Uterus (tissue), 2 donors: ENCODE measurements at regions not wholly inside any gene's neighbourhood (a gene's known extent, or its start where the extent isn't known, plus 50 kb on each side); places are given as distances from the start of the nearest gene placed in this dataset.

ENCODE experiments used
- CTCF ChIP-seq, 4 experiments: fragments of 200-600 bp in 2 of 4; fragments of 450-650 bp in 2 of 4; sonication (generic) in 2 of 4; IDR thresholded peaks; one replicate each; pipeline ENCODE4 v1.5.1; 2016 to 2019; ENCODE audit warnings: antibody characterized with exemption in 4 of 4, mild to moderate bottlenecking in 2 of 4, moderate library complexity in 1 of 4
- POLR2A ChIP-seq, 2 donors: fragments of 450-650 bp; IDR thresholded peaks; one replicate each; pipeline ENCODE4 v1.6.1; 2016; ENCODE audit warnings: antibody characterized with exemption in 2 of 2, mild to moderate bottlenecking in 1 of 2, moderate library complexity in 1 of 2

GRCh38 chr5:86008293-86008692 is 609.4 kb upstream of the COX7C start:
- TF ChIP-seq CTCF (IDR thresholded peaks at IDR 0.05) (no peak), POLR2A (IDR thresholded peaks at IDR 0.05) (no peak)
